Stimulated activated CD4-positive, alpha-beta T cell treated with anti-CD3 and anti-CD28 coated beads, Interleukin-1b, Interleukin-23, amount 100 ng/mL, for 1 hour (primary cell): ENCODE measurements at regions not wholly inside any gene's neighbourhood (a gene's known extent, or its start where the extent isn't known, plus 50 kb on each side); places are given as distances from the start of the nearest gene placed in this dataset.
"Not testable (repeated sequence)": the region's sequence is repeated elsewhere in the genome, so short reads cannot be mapped to it uniquely, and the experiment has no call there.

Source experiments
- DNase-seq, 2 donors: peaks; one replicate each; pipeline ENCODE4 v3.0.0-alpha.2; 2020; ENCODE audit warnings: low read depth in 2 of 2

- DNase-seq, result no peak
These were observed 109.1 kb downstream of the SEPTIN7 start for GRCh38 chr7:35909870-35910357.

- DNase-seq, result not testable (repeated sequence)
These were observed 109.8 kb downstream of the SEPTIN7 start for GRCh38 chr7:35910621-35911020.

- not testable (repeated sequence) for DNase-seq
These were observed 112.5 kb downstream of the SEPTIN7 start for GRCh38 chr7:35913350-35913749.

GRCh38 chr7:35914214-35914613 lies 113.4 kb downstream of the SEPTIN7 start:
- DNase-seq, result not testable (repeated sequence)

GRCh38 chr7:35915247-35915955 lies 114.5 kb downstream of the SEPTIN7 start:
- DNase-seq, result not testable (repeated sequence)

- DNase-seq, result not testable (repeated sequence)
These were observed 117.4 kb downstream of the SEPTIN7 start for GRCh38 chr7:35918217-35918616.

GRCh38 chr7:35919607-35920006 lies 118.8 kb downstream of the SEPTIN7 start:
- not testable (repeated sequence) for DNase-seq

- not testable (repeated sequence) for DNase-seq
These were observed 120.5 kb downstream of the SEPTIN7 start for GRCh38 chr7:35921338-35921737.

GRCh38 chr7:35924668-35925067 lies 123.8 kb downstream of the SEPTIN7 start:
- not testable (repeated sequence) for DNase-seq

- DNase-seq, result not testable (repeated sequence)
These were observed 126.1 kb downstream of the SEPTIN7 start for GRCh38 chr7:35926966-35927365.

GRCh38 chr7:35931134-35931533 lies 130.3 kb downstream of the SEPTIN7 start:
- not testable (repeated sequence) for DNase-seq

GRCh38 chr7:35931551-35931950 lies 130.7 kb downstream of the SEPTIN7 start:
- DNase-seq, result not testable (repeated sequence)

- DNase-seq, result not testable (repeated sequence)
These were observed 139.8 kb downstream of the SEPTIN7 start for GRCh38 chr7:35940695-35941094.

- DNase-seq, result not testable (repeated sequence)
These were observed 144.8 kb downstream of the SEPTIN7 start for GRCh38 chr7:35945621-35946020.

GRCh38 chr7:35955735-35956134 lies 154.9 kb downstream of the SEPTIN7 start:
- not testable (repeated sequence) for DNase-seq

GRCh38 chr7:35956988-35957387 lies 156.1 kb downstream of the SEPTIN7 start:
- not testable (repeated sequence) for DNase-seq

- not testable (repeated sequence) for DNase-seq
These were observed 160.4 kb downstream of the SEPTIN7 start for GRCh38 chr7:35961260-35961659.

- DNase-seq, result not testable (repeated sequence)
These were observed 161.8 kb downstream of the SEPTIN7 start for GRCh38 chr7:35962607-35963006.

GRCh38 chr7:35967366-35968139 lies 166.7 kb downstream of the SEPTIN7 start:
- DNase-seq, result no peak

- DNase-seq, result no peak
These were observed 167.5 kb downstream of the SEPTIN7 start for GRCh38 chr7:35968140-35968940.

GRCh38 chr7:35969066-35969465 lies 168.2 kb downstream of the SEPTIN7 start:
- DNase-seq, result no peak

GRCh38 chr7:35970458-35970857 lies 169.6 kb downstream of the SEPTIN7 start:
- DNase-seq, result no peak
